ENCODE measurements at regions not wholly inside any gene's neighbourhood (a gene's known extent, or its start where the extent isn't known, plus 50 kb on each side); places are given as distances from the start of the nearest gene placed in this dataset.

DNA sequence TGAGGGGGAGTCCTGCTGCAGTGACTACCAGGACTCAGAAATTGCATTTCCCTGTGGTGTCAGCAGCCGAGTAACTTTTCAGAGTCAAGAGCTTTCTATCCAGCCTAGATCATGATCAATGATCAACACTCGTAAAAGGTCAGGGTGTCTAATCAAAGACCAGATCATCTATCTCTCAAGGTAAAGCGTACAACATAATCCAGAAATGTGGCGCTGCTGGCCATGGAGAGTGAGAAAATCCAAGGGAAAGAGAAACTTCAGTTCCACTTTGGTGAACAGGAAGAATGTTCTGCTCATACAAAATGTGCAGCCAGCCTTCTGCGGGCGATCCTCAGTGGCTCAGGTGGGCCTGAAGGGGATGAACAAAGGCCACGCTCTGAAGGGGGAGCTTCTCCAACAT lies 1005.8 kb upstream of the NR2F2 start:
- Mint-ChIP-seq H3K9me3 (no peaks in the 10 kb centered on the region), H3K36me3 (ENCODE audit: low read depth) (no peaks in the 10 kb centered on the region), H3K4me1 (ENCODE audit: low read depth) (peaks cover 2% of the 10 kb centered on the region), H3K4me3 (no peak overlapping the region), H3K27me3 (ENCODE audit: low read depth) (peaks cover 40% of the 10 kb centered on the region), H3K27ac (no peak overlapping the region)

- Mint-ChIP-seq H3K27ac (no peak overlapping the region), H3K36me3 (ENCODE audit: low read depth) (no peaks in the 10 kb centered on the region), H3K4me1 (ENCODE audit: low read depth) (peaks cover 2% of the 10 kb centered on the region), H3K9me3 (no peaks in the 10 kb centered on the region), H3K27me3 (ENCODE audit: low read depth) (peaks cover 40% of the 10 kb centered on the region), H3K4me3 (no peak overlapping the region)
Measured at GRCh38 chr15:95325763-95326404, 1004.6 kb upstream of the NR2F2 start.

DNA sequence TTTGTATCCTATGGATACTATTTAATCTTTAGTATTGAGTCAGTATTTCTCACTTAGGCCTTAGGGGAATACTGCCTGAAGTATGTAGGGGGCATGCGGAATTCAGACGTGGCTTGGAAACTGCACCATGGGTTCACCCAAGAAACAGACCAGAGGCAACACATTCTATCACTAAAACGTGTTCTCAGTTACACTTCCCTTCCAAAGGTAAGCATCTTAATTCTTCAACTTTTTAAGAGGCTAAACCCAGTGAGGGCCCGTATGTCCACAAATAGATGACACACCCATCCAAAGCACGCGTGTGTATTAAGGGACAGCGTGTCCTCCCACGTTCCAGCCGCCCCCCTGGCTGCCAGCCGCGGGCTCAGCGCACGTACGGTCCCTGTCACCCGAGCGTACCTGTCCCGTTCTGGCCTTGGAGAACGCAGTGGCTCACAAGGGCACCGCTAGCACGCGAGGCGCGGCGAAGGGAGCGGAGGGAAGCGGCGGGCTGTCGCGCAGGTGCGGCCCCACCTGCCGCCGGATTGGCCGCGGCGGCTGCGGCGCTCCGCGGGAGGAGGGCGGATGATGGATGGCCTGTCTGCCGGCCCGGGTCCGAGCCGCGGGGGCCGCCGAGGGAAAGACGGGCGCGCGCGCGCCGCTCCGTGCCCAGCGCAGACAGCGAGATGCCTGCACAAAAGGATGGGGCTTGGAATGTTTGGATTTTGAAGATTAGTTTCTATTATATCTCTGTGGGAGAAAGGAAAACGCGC lies 1003.9 kb upstream of the NR2F2 start:
- Mint-ChIP-seq H3K36me3 (ENCODE audit: low read depth) (no peaks in the 10 kb centered on the region), H3K4me3 (no peak overlapping the region), H3K9me3 (no peaks in the 10 kb centered on the region), H3K4me1 (ENCODE audit: low read depth) (peaks cover 2% of the 10 kb centered on the region), H3K27me3 (ENCODE audit: low read depth) (peaks cover 40% of the 10 kb centered on the region), H3K27ac (no peak overlapping the region)

GRCh38 chr15:95327183-95327525 lies 1003.3 kb upstream of the NR2F2 start:
- Mint-ChIP-seq H3K36me3 (ENCODE audit: low read depth) (no peaks in the 10 kb centered on the region), H3K9me3 (no peaks in the 10 kb centered on the region), H3K4me3 (no peak overlapping the region), H3K27ac (no peak overlapping the region), H3K27me3 (ENCODE audit: low read depth) (peaks cover 41% of the 10 kb centered on the region), H3K4me1 (ENCODE audit: low read depth) (peaks cover 2% of the 10 kb centered on the region)

GRCh38 chr15:95327661-95328060 lies 1002.8 kb upstream of the NR2F2 start:
- Mint-ChIP-seq H3K27ac (no peak overlapping the region), H3K4me1 (ENCODE audit: low read depth) (peaks cover 2% of the 10 kb centered on the region), H3K36me3 (ENCODE audit: low read depth) (no peaks in the 10 kb centered on the region), H3K4me3 (no peak overlapping the region), H3K9me3 (no peaks in the 10 kb centered on the region), H3K27me3 (ENCODE audit: low read depth) (peaks cover 46% of the 10 kb centered on the region)

- H3K27me3 Mint-ChIP-seq (ENCODE audit: low read depth): peaks cover 48% of the 10 kb centered on the region
- no peak overlapping the region for H3K27ac Mint-ChIP-seq
- H3K36me3 Mint-ChIP-seq (ENCODE audit: low read depth): no peaks in the 10 kb centered on the region
- no peak overlapping the region for H3K4me3 Mint-ChIP-seq
- H3K4me1 Mint-ChIP-seq (ENCODE audit: low read depth): peaks cover 2% of the 10 kb centered on the region
- no peaks in the 10 kb centered on the region for H3K9me3 Mint-ChIP-seq
Measured at GRCh38 chr15:95328559-95328958, 1001.9 kb upstream of the NR2F2 start.

DNA sequence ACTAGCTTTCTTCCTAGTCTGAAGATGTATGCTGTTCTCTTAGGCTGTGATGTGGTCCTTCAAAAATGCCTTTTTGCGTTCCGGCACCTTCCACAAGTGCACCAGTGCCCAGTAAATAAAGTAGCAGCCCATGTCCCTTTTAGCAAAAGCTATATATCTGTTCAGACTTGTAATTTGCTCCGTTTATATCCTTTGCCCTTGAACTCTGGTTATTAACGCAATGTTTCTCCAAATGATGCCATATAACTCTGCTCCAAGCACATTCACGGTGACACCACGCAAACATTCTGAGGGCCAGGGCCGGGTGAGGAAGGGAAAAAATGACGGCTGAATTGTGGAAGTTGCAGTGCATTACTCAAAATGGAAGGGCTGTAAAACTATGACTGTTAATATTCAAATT lies 1001.1 kb upstream of the NR2F2 start:
- Mint-ChIP-seq H3K36me3 (ENCODE audit: low read depth) (no peaks in the 10 kb centered on the region), H3K4me1 (ENCODE audit: low read depth) (peaks cover 2% of the 10 kb centered on the region), H3K4me3 (no peak overlapping the region), H3K9me3 (no peaks in the 10 kb centered on the region), H3K27me3 (ENCODE audit: low read depth) (peaks cover 48% of the 10 kb centered on the region), H3K27ac (no peak overlapping the region)

DNA sequence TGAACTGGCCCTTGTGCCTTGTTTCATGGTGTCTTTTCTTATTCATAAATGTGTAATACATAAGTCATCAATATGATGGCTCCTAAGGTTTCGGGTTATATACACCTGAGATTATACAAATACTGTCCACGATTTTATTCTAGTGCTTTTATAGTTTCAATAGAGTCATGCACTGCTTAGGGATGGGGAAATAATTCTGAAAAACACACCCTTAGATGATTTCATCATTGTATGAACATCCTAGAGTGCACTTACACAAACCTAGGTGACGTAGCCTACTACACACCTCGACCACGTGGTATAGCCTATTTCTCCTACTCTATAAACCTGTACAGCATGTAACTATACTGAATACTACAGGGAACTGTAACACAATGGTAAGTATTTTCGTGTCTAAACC lies 988.8 kb upstream of the NR2F2 start:
- Mint-ChIP-seq H3K27me3 (ENCODE audit: low read depth) (peaks cover 3% of the 10 kb centered on the region), H3K9me3 (no peaks in the 10 kb centered on the region), H3K4me1 (ENCODE audit: low read depth) (no peaks in the 10 kb centered on the region), H3K36me3 (ENCODE audit: low read depth) (no peaks in the 10 kb centered on the region), H3K4me3 (no peak overlapping the region), H3K27ac (no peak overlapping the region)

GRCh38 chr15:95345867-95346266 lies 984.6 kb upstream of the NR2F2 start:
- Mint-ChIP-seq H3K27me3 (ENCODE audit: low read depth) (no peaks in the 10 kb centered on the region), H3K9me3 (no peaks in the 10 kb centered on the region), H3K4me1 (ENCODE audit: low read depth) (no peaks in the 10 kb centered on the region), H3K36me3 (ENCODE audit: low read depth) (no peaks in the 10 kb centered on the region), H3K27ac (no peak overlapping the region), H3K4me3 (no peak overlapping the region)

- no peaks in the 10 kb centered on the region for H3K27me3 Mint-ChIP-seq (ENCODE audit: low read depth)
- no peaks in the 10 kb centered on the region for H3K4me1 Mint-ChIP-seq (ENCODE audit: low read depth)
- no peak overlapping the region for H3K4me3 Mint-ChIP-seq
- no peaks in the 10 kb centered on the region for H3K9me3 Mint-ChIP-seq
- H3K36me3 Mint-ChIP-seq (ENCODE audit: low read depth): no peaks in the 10 kb centered on the region
- no peak overlapping the region for H3K27ac Mint-ChIP-seq
Measured at GRCh38 chr15:95346721-95347475, 983.6 kb upstream of the NR2F2 start.

GRCh38 chr15:95347837-95348236 lies 982.7 kb upstream of the NR2F2 start:
- H3K4me1 Mint-ChIP-seq (ENCODE audit: low read depth): no peaks in the 10 kb centered on the region
- H3K36me3 Mint-ChIP-seq (ENCODE audit: low read depth): no peaks in the 10 kb centered on the region
- H3K27ac Mint-ChIP-seq: no peak overlapping the region
- no peak overlapping the region for H3K4me3 Mint-ChIP-seq
- H3K27me3 Mint-ChIP-seq (ENCODE audit: low read depth): no peaks in the 10 kb centered on the region
- no peaks in the 10 kb centered on the region for H3K9me3 Mint-ChIP-seq

- no peaks in the 10 kb centered on the region for H3K36me3 Mint-ChIP-seq (ENCODE audit: low read depth)
- H3K4me3 Mint-ChIP-seq: no peak overlapping the region
- no peaks in the 10 kb centered on the region for H3K4me1 Mint-ChIP-seq (ENCODE audit: low read depth)
- no peaks in the 10 kb centered on the region for H3K9me3 Mint-ChIP-seq
- no peak overlapping the region for H3K27ac Mint-ChIP-seq
- no peaks in the 10 kb centered on the region for H3K27me3 Mint-ChIP-seq (ENCODE audit: low read depth)
Measured at GRCh38 chr15:95350908-95351307, 979.6 kb upstream of the NR2F2 start.

DNA sequence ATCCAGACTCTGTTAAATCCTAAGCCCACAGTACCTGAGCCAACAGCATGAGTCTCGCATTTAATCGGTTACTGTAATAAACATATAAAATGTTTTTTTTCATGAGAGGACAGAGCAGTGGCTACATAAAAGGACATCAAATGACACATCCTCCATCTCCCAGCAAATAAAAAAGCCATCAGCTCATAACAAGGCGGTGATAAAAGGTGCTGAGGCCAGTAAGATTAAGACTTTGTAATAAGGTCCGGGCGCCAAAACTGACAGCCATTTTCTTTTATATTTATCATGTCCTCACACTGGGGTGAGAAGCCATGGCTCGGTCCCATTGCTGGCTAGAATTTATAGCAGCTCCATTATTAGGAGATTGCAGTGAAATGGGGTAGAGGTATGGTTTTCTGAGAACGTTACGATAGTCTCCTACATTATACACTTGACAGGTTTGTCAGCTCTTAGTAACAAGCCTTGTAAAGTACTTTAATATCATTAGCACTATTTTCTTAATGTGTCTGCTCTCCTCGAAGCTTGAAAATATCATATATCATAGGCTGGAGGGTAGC lies 977.8 kb upstream of the NR2F2 start:
- no peaks in the 10 kb centered on the region for H3K36me3 Mint-ChIP-seq (ENCODE audit: low read depth)
- H3K4me1 Mint-ChIP-seq (ENCODE audit: low read depth): no peaks in the 10 kb centered on the region
- no peak overlapping the region for H3K4me3 Mint-ChIP-seq
- no peaks in the 10 kb centered on the region for H3K9me3 Mint-ChIP-seq
- H3K27ac Mint-ChIP-seq: no peak overlapping the region
- H3K27me3 Mint-ChIP-seq (ENCODE audit: low read depth): no peaks in the 10 kb centered on the region

DNA sequence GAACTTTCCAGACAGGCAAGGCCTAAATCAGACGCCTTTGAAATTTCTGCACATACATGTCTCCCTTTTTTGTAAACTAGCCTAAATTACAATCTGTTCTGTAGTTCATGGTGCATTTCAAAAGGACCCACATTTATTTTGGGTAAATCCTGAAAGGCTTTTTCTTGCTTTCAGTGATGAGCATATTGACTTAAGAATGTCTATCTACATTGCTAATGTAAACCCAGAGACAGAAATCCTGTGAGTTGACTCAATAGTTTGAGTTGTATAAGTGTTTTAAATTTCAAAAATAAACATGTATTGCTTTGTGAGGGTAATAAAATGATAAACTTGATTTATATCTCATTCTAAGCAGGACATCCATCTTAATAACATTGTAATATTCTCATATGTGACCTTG lies 977.0 kb upstream of the NR2F2 start:
- Mint-ChIP-seq H3K4me3 (no peak overlapping the region), H3K27me3 (ENCODE audit: low read depth) (no peaks in the 10 kb centered on the region), H3K36me3 (ENCODE audit: low read depth) (no peaks in the 10 kb centered on the region), H3K4me1 (ENCODE audit: low read depth) (no peaks in the 10 kb centered on the region), H3K27ac (no peak overlapping the region), H3K9me3 (no peaks in the 10 kb centered on the region)

GRCh38 chr15:95359966-95360365 lies 970.5 kb upstream of the NR2F2 start:
- H3K9me3 Mint-ChIP-seq: peaks cover 16% of the 10 kb centered on the region
- H3K27ac Mint-ChIP-seq: no peak overlapping the region
- no peaks in the 10 kb centered on the region for H3K27me3 Mint-ChIP-seq (ENCODE audit: low read depth)
- H3K4me1 Mint-ChIP-seq (ENCODE audit: low read depth): no peaks in the 10 kb centered on the region
- H3K36me3 Mint-ChIP-seq (ENCODE audit: low read depth): peaks cover 2% of the 10 kb centered on the region
- no peak overlapping the region for H3K4me3 Mint-ChIP-seq
